ENCODE measurements at regions not wholly inside any gene's neighbourhood (a gene's known extent, or its start where the extent isn't known, plus 50 kb on each side); places are given as distances from the start of the nearest gene placed in this dataset.

- CTCF ChIA-PET: no interaction called here
- intact Hi-C loops (cut with micrococcal nuclease): no loop called here
- Histone ChIP-seq H3K79me2 (ENCODE audit: control insufficient read depth, insufficient read depth, low read length) (no peaks in the 10 kb centered on the region), H3K4me2 (ENCODE audit: insufficient read depth, low read length) (no peak overlapping the region), H3K4me3 (replicated peaks in 1 of 3; ENCODE audit: insufficient read depth in 1 of 3, low read depth in 1 of 3, low read length in 3 of 3) (no peak overlapping the region), H4K20me1 (replicated peaks; ENCODE audit: control insufficient read depth, extremely low read depth, insufficient read depth, low read length) (no peaks in the 10 kb centered on the region), H3K9ac (replicated peaks; ENCODE audit: extremely low read depth, insufficient read depth, low read length) (no peak overlapping the region), H3K4me1 (ENCODE audit: control insufficient read depth, extremely low read depth, insufficient read depth, low read length) (no peaks in the 10 kb centered on the region), H3K36me3 (ENCODE audit: control insufficient read depth in 2 of 2, extremely low read depth in 1 of 2, insufficient read depth in 2 of 2, low read length in 2 of 2) (no peaks in the 10 kb centered on the region), H3K27me3 (ENCODE audit: control insufficient read depth in 2 of 2, insufficient read depth in 2 of 2, low read length in 2 of 2) (no peaks in the 10 kb centered on the region), H3K9me3 (replicated peaks; ENCODE audit: control insufficient read depth, insufficient read depth, low read length) (no peaks in the 10 kb centered on the region), H3K9me1 (replicated peaks; ENCODE audit: control insufficient read depth, extremely low read depth, insufficient read depth, low read length) (no peaks in the 10 kb centered on the region), H2AFZ (ENCODE audit: low read depth, low read length) (no peak overlapping the region), H3K27ac (ENCODE audit: insufficient read depth, low read depth, low read length) (no peak overlapping the region)
- FAIRE-seq (no peak), DNase-seq (ENCODE audit: low read depth, low spot score) (no peak)
- POLR2A ChIA-PET: no interaction called here
- dilution Hi-C loops (cut with MboI; ENCODE audit: extremely low pct_ligation_motif_present, low sequenced_read_pairs): no loop called here
- no TSS peak for BruUV-seq (replicated peaks)
- no peak for TF ChIP-seq MAX (IDR thresholded peaks at IDR 0.05; ENCODE audit: insufficient read depth, insufficient read length)
- no peak for TF ChIP-seq POLR2A (IDR thresholded peaks at IDR 0.05; ENCODE audit: low read depth, low read length)
- no peak for TF ChIP-seq FOS (IDR thresholded peaks at IDR 0.05; ENCODE audit: borderline replicate concordance, insufficient read depth, low read length)
- no peak for TF ChIP-seq POLR2AphosphoS5 (IDR thresholded peaks at IDR 0.05; ENCODE audit: insufficient read depth, low read depth, low read length)
- TF ChIP-seq MYC (IDR thresholded peaks at IDR 0.05; ENCODE audit: low read depth, low read length): no peak
Measured at GRCh38 chr10:9634466-9634865, 1383.2 kb upstream of the CELF2 start.

DNA sequence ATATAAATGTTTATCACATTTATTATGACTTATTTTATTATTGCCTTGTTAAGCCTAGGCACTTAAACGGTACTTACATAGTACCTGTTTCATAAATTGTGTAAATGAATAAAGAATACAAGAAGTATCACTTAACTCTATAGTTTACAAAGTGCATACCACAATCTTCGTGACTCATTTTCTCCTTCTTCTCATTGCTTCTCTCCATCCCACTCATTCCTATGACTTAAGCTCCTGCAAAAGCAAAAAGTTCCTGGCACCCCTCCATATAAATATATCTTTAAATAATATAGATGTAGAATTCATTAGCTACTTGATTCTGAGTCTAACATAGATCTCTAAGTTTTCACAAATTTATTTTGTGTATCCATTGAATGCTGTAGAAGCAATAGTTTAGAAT lies 1382.0 kb upstream of the CELF2 start:
- no peak overlapping the region for H3K4me3 ChIP-seq (replicated peaks in 1 of 3; ENCODE audit: insufficient read depth in 1 of 3, low read depth in 1 of 3, low read length in 3 of 3)

More for the DNA sequence above, 1382.0 kb upstream of the CELF2 start:
- H3K36me3 ChIP-seq (ENCODE audit: control insufficient read depth in 2 of 2, extremely low read depth in 1 of 2, insufficient read depth in 2 of 2, low read length in 2 of 2): no peaks in the 10 kb centered on the region
- H2AFZ ChIP-seq (ENCODE audit: low read depth, low read length): no peak overlapping the region
- no peaks in the 10 kb centered on the region for H4K20me1 ChIP-seq (replicated peaks; ENCODE audit: control insufficient read depth, extremely low read depth, insufficient read depth, low read length)
- DNase-seq (ENCODE audit: low read depth, low spot score) (no peak), FAIRE-seq (no peak)
- H3K4me1 ChIP-seq (ENCODE audit: control insufficient read depth, extremely low read depth, insufficient read depth, low read length): no peaks in the 10 kb centered on the region
- no peaks in the 10 kb centered on the region for H3K27me3 ChIP-seq (ENCODE audit: control insufficient read depth in 2 of 2, insufficient read depth in 2 of 2, low read length in 2 of 2)
- no peaks in the 10 kb centered on the region for H3K79me2 ChIP-seq (ENCODE audit: control insufficient read depth, insufficient read depth, low read length)
- dilution Hi-C loops (cut with MboI; ENCODE audit: extremely low pct_ligation_motif_present, low sequenced_read_pairs): no loop called here
- ChIA-PET CTCF (no interaction called here), POLR2A (no interaction called here)
- no TSS peak for BruUV-seq (replicated peaks)
- TF ChIP-seq GATA2 (IDR thresholded peaks at IDR 0.05; ENCODE audit: insufficient read depth, insufficient read length, low read depth, low read length) (no peak), MAX (IDR thresholded peaks at IDR 0.05; ENCODE audit: insufficient read depth, insufficient read length) (no peak), EZH2 (IDR thresholded peaks at IDR 0.05; ENCODE audit: borderline replicate concordance, low read depth, low read length, severe bottlenecking) (no peak), JUN (IDR thresholded peaks at IDR 0.05; ENCODE audit: borderline replicate concordance, insufficient read depth, insufficient read length, low read depth) (no peak), POLR2AphosphoS5 (IDR thresholded peaks at IDR 0.05; ENCODE audit: insufficient read depth, low read depth, low read length) (no peak)
- intact Hi-C loops (cut with micrococcal nuclease): no loop called here
- H3K9ac ChIP-seq (replicated peaks; ENCODE audit: extremely low read depth, insufficient read depth, low read length): no peak overlapping the region
- no peak overlapping the region for H3K27ac ChIP-seq (ENCODE audit: insufficient read depth, low read depth, low read length)
- H3K9me3 ChIP-seq (replicated peaks; ENCODE audit: control insufficient read depth, insufficient read depth, low read length): no peaks in the 10 kb centered on the region
- H3K9me1 ChIP-seq (replicated peaks; ENCODE audit: control insufficient read depth, extremely low read depth, insufficient read depth, low read length): no peaks in the 10 kb centered on the region
- no peak overlapping the region for H3K4me2 ChIP-seq (ENCODE audit: insufficient read depth, low read length)

Measured in endothelial cell of umbilical vein (primary cell).